ENCODE measurements at regions not wholly inside any gene's neighbourhood (a gene's known extent, or its start where the extent isn't known, plus 50 kb on each side); places are given as distances from the start of the nearest gene placed in this dataset.

DNA sequence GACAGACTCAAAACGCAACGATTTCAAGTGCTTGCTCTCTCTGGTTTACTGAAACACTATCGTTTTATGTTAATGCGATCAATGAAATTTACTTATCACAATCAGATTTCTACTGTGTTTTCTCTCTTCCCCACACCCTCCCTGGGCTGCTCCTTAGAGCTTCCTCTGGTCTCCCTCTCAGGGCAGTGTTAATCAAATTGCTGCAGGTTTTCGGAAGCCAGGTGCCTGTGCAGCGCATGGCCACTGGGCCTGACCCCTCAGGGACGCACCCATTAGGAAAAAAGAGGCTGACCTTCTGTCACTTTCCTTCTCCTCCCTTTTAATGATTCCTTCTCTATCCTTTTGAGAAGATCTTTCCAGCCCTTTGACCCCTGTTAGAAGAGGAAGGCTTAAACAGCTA is 134.5 kb upstream of the ONECUT1 start:
- Histone ChIP-seq H3K4me3 (replicated peaks; ENCODE audit: low read depth, low read length) (no peak overlapping the region), H3K36me3 (ENCODE audit: control insufficient read depth, insufficient read depth, low read length) (no peaks in the 10 kb centered on the region), H3K27me3 (replicated peaks; ENCODE audit: control insufficient read depth, insufficient read depth, low read length) (no peaks in the 10 kb centered on the region; the same call in 1 of the 2 replicates)
- TF ChIP-seq, protein P1, sequence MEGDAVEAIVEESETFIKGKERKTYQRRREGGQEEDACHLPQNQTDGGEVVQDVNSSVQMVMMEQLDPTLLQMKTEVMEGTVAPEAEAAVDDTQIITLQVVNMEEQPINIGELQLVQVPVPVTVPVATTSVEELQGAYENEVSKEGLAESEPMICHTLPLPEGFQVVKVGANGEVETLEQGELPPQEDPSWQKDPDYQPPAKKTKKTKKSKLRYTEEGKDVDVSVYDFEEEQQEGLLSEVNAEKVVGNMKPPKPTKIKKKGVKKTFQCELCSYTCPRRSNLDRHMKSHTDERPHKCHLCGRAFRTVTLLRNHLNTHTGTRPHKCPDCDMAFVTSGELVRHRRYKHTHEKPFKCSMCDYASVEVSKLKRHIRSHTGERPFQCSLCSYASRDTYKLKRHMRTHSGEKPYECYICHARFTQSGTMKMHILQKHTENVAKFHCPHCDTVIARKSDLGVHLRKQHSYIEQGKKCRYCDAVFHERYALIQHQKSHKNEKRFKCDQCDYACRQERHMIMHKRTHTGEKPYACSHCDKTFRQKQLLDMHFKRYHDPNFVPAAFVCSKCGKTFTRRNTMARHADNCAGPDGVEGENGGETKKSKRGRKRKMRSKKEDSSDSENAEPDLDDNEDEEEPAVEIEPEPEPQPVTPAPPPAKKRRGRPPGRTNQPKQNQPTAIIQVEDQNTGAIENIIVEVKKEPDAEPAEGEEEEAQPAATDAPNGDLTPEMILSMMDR (IDR thresholded peaks at IDR 0.05; ENCODE audit: insufficient read depth, low read length, poor library complexity, severe bottlenecking): no peak
- no peak for DNase-seq (ENCODE audit: extremely low read depth, insufficient read length)

DNA sequence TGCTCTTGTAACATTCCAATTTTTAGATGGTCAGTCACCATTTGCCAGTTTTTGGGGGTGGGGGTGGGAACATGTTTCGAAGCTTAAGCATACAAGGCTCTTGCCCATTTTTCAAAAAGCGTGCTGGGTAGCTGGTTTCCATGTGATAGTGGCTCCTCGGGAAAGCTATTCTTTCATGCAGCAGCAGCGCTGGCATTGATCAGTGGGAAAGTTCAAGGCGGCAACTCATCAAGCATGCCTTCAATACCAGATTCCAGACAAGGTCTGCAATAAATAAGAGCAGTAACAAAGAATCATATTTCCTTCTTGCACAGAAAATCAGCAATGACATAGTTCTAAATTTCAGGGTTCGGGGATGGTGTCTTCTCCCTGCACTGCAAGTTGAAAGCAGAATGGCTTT is 133.5 kb upstream of the ONECUT1 start:
- H3K4me3 ChIP-seq (replicated peaks; ENCODE audit: low read depth, low read length): no peak overlapping the region
- no peak for DNase-seq (ENCODE audit: extremely low read depth, insufficient read length)
- no peaks in the 10 kb centered on the region; the same call in 1 of the 2 replicates for H3K27me3 ChIP-seq (replicated peaks; ENCODE audit: control insufficient read depth, insufficient read depth, low read length)
- H3K36me3 ChIP-seq (ENCODE audit: control insufficient read depth, insufficient read depth, low read length): no peaks in the 10 kb centered on the region
- TF ChIP-seq, protein P1 (IDR thresholded peaks at IDR 0.05; ENCODE audit: insufficient read depth, low read length, poor library complexity, severe bottlenecking): no peak

DNA sequence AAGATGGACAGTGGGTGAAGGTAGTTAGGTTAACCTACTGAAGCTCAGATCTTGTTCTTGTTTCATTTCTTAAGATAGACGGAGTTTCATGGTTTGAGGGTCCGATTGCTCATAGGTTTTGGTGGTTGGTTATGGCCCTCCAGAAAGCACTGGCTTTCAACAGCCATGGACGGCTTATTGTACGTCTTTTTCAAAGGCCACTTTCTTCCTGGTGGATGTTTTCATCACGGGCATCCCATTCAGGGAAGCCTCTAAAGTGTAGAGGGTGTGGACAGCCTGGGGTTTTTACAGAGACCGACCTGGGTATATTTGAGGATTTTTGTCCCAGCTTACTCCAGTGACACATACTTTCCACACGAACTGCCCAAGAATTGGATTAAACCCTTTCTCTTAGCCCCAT is 132.7 kb upstream of the ONECUT1 start:
- Histone ChIP-seq H3K27me3 (replicated peaks; ENCODE audit: control insufficient read depth, insufficient read depth, low read length) (no peaks in the 10 kb centered on the region; the same call in 1 of the 2 replicates), H3K36me3 (ENCODE audit: control insufficient read depth, insufficient read depth, low read length) (no peaks in the 10 kb centered on the region), H3K4me3 (replicated peaks; ENCODE audit: low read depth, low read length) (no peak overlapping the region)
- no peak for DNase-seq (ENCODE audit: extremely low read depth, insufficient read length)
- TF ChIP-seq, protein P1 (IDR thresholded peaks at IDR 0.05; ENCODE audit: insufficient read depth, low read length, poor library complexity, severe bottlenecking): no peak

DNA sequence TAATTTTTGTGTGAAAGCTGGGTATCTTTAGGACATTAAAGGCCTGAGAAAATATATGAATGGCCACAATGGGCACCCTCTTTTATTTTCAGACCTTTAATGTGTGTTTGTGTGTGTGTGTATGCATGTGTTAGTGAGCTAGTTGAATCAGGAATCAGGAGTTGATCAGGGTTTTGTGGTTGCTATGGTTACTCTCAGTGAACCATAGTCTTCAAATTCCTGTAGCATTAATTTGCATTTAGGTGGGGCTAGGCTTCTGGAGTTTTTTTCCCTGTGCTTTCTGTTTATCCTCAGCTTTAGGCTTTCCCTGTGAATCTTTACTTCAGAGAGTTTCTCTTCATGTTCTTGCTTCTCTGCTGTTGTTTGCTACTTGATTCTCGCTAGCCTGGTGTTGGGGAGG is 122.0 kb upstream of the ONECUT1 start:
- TF ChIP-seq, protein P1 (IDR thresholded peaks at IDR 0.05; ENCODE audit: insufficient read depth, low read length, poor library complexity, severe bottlenecking): no peak
- H3K36me3 ChIP-seq (ENCODE audit: control insufficient read depth, insufficient read depth, low read length): no peaks in the 10 kb centered on the region
- DNase-seq (ENCODE audit: extremely low read depth, insufficient read length): no peak
- no peak overlapping the region for H3K4me3 ChIP-seq (replicated peaks; ENCODE audit: low read depth, low read length)
- H3K27me3 ChIP-seq (replicated peaks; ENCODE audit: control insufficient read depth, insufficient read depth, low read length): 0 out of 2 replicates have a peak, but pooled peaks cover 3% of the 10 kb centered on the region

DNA sequence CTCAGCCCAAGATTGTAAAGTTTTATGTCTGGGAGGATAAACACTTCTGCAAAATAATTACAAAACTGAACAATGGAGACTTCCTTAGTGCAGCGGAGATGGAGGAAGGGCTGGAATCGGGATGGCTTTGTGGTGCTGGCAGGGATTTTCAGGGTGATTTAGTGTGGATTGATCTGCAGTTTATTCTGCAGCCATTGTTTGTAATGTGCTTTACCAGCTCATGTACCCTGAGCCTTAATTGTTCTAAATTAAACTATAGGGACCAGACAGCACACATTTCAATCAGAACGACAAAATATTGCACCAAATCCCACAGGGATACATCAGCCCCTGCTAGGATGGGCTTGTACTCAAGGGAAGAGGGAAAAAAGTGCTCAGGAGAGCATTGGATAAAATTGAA is 103.2 kb upstream of the ONECUT1 start:
- DNase-seq (ENCODE audit: extremely low read depth, insufficient read length): no peak
- Histone ChIP-seq H3K27me3 (replicated peaks; ENCODE audit: control insufficient read depth, insufficient read depth, low read length) (no peaks in the 10 kb centered on the region), H3K36me3 (ENCODE audit: control insufficient read depth, insufficient read depth, low read length) (no peaks in the 10 kb centered on the region), H3K4me3 (replicated peaks; ENCODE audit: low read depth, low read length) (no peak overlapping the region)
- TF ChIP-seq, protein P1 (IDR thresholded peaks at IDR 0.05; ENCODE audit: insufficient read depth, low read length, poor library complexity, severe bottlenecking): no peak

DNA sequence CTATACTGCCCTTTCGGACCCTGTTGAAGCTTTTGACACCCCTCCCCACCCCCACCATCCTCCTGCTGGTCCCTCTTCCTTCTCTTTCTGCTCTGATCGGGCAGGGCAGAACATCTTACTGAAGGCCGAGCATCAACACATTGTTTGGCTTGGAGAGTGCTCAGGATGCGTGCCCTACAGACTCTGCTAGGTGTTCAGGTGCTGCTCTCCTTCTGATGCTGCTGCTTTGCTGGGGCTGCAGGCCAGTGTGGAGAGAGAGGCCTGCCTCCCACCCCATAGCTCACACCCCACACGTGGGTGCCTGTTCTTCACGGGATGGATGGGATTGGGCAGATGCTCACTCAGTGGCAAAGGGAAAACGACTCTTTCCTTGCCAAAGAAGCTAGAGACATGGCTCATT is 89.8 kb upstream of the ONECUT1 start:
- no peak overlapping the region for H3K4me3 ChIP-seq (replicated peaks; ENCODE audit: low read depth, low read length)
- no peaks in the 10 kb centered on the region for H3K27me3 ChIP-seq (replicated peaks; ENCODE audit: control insufficient read depth, insufficient read depth, low read length)
- TF ChIP-seq, protein P1 (IDR thresholded peaks at IDR 0.05; ENCODE audit: insufficient read depth, low read length, poor library complexity, severe bottlenecking): no peak
- no peaks in the 10 kb centered on the region for H3K36me3 ChIP-seq (ENCODE audit: control insufficient read depth, insufficient read depth, low read length)
- no peak for DNase-seq (ENCODE audit: extremely low read depth, insufficient read length)
